ENCODE measurements at regions not wholly inside any gene's neighbourhood (a gene's known extent, or its start where the extent isn't known, plus 50 kb on each side); places are given as distances from the start of the nearest gene placed in this dataset.
"Not testable (repeated sequence)": the region's sequence is repeated elsewhere in the genome, so short reads cannot be mapped to it uniquely, and the experiment has no call there.

DNA sequence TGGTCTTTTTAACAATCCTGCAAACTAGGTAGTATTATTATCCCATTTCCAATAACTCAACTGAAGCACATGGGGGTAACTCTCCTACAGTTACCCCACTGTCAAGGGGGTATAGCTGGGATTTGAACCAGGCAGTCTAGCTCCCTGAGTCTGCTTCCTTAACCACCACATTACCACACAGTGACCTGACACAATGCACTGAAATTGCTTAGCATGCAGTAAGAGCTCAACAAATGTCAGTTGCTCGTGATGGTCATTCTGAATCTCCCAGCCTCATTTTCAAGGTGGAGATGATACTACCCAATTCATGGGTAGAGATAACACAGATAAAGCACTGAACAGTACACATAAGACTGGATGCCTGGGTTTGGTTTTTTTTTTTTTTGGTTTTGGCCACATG lies 193.2 kb upstream of the MYLIP start:
- no peak for ATAC-seq (ENCODE audit: low FRiP score)
- TF ChIP-seq, protein P1, sequence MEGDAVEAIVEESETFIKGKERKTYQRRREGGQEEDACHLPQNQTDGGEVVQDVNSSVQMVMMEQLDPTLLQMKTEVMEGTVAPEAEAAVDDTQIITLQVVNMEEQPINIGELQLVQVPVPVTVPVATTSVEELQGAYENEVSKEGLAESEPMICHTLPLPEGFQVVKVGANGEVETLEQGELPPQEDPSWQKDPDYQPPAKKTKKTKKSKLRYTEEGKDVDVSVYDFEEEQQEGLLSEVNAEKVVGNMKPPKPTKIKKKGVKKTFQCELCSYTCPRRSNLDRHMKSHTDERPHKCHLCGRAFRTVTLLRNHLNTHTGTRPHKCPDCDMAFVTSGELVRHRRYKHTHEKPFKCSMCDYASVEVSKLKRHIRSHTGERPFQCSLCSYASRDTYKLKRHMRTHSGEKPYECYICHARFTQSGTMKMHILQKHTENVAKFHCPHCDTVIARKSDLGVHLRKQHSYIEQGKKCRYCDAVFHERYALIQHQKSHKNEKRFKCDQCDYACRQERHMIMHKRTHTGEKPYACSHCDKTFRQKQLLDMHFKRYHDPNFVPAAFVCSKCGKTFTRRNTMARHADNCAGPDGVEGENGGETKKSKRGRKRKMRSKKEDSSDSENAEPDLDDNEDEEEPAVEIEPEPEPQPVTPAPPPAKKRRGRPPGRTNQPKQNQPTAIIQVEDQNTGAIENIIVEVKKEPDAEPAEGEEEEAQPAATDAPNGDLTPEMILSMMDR (IDR thresholded peaks at IDR 0.05) = no peak
- DNase-seq (ENCODE audit: low spot score) = no peak

DNA sequence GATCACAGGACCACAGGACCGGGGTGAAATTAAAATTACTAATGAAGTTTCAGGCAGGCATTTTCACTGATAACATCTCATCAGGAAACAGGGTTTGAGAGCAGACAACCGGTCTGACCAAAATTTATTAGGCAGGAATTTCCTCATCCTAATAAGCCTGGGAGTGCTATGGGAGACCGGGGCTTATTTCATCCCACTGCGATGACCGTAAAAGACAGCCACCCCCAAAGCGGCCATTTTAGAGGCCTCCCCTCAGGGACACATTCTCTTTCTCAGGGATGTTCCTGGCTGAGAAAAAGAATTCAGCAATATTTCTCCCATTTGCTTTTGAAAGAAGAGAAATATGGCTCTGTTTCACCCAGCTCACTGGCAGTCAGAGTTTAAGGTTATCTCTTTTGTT lies 197.2 kb upstream of the MYLIP start:
- DNase-seq (ENCODE audit: low spot score); ATAC-seq (ENCODE audit: low FRiP score): not testable (repeated sequence)

DNA sequence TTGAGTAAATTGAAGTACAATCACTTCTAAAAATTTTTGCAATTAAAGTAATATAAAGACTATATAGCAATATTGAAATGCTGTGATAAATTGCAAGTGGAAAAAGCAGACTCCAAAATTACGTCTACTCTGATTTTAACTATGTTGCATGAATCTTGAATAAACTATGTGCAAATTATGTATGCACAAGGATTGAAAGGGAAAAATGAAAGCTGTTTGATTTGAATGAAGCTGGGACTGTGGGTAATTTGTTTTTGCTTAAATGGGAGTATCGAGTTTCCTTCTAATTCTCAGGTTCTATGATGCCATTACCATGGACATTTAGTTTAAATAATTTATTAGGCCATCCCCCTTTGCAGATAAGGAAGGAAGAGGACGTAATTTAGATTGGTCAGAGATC lies 198.7 kb upstream of the MYLIP start:
- TF ChIP-seq, protein P1 (IDR thresholded peaks at IDR 0.05) = no peak
- DNase-seq (ENCODE audit: low spot score) (no peak), ATAC-seq (ENCODE audit: low FRiP score) (no peak)

DNA sequence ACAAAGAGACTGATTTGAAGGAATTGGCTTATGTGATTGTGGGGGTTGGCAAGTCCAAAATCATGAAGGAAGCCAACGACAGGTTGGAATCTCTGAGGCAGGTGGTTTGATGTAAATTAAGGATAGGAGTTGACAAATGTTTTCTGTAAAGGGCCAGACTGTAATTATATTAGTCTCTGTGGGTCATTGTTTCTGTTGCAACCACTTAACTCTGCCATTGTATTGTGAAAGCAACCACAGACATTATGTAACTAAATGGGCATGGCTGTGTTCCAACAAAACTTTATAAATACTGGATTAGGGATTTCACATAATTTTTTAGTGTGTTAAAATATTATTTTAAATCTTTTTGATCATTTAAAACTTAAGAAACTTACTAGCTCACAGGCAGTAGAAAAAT lies 199.2 kb upstream of the MYLIP start:
- ATAC-seq (ENCODE audit: low FRiP score) (no peak), DNase-seq (ENCODE audit: low spot score) (no peak)
- TF ChIP-seq, protein P1 (IDR thresholded peaks at IDR 0.05) = no peak

DNA sequence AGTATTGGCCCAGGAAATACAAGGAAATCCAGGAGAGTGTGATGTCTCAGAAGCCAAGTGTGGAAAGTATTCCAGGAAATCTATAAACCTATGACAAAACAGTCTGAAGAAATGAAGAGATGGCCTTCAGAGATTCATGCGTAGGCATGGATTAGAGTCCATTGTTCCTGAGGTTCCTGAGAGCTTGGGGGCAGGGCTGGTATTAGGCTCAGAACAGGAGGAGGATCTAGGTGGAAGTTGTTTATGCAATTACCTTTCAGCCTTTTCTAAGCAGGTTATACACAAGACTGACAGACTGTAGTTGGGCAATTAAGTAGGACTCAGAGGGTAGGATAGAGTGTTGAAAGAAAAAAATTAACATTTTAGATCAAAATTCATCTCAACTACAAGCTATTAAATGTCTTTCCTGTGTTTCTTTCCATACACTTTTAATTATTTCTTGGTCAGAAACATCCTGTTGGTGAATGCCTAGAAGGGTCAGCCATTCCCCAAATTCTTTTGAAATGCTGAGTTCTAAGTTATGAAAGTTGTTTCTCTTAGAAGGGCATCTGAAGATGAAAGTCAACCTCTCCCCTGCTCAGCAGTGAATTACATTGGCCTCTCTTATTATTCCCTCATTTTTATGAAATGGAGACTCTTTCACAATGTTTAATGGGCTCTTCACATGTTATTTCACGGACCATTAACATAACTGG lies 201.2 kb upstream of the MYLIP start:
- ATAC-seq (ENCODE audit: low FRiP score) = no peak
- TF ChIP-seq, protein P1 (IDR thresholded peaks at IDR 0.05) = no peak
- DNase-seq (ENCODE audit: low spot score) = no peak

DNA sequence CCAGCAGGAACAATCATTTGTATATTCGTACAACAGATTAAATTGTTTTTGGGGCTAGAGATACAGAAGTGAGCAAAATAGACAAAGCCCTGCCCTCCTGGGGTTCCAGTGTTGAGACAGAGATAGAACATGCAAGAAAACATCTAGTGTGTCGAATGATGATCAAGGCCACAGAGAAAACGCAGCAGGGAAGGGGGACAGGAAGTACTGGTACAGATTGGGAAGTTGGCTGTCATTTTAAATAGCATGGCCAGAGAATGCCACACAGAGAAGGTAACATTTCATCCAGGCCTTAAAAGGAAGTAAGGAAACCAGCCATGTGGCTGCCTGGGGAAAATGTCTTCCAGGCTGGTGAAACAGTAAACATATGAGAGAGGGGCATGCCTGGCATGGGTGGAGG lies 202.6 kb upstream of the MYLIP start:
- DNase-seq (ENCODE audit: low spot score) (no peak), ATAC-seq (ENCODE audit: low FRiP score) (no peak)
- TF ChIP-seq, protein P1 (IDR thresholded peaks at IDR 0.05) = no peak

DNA sequence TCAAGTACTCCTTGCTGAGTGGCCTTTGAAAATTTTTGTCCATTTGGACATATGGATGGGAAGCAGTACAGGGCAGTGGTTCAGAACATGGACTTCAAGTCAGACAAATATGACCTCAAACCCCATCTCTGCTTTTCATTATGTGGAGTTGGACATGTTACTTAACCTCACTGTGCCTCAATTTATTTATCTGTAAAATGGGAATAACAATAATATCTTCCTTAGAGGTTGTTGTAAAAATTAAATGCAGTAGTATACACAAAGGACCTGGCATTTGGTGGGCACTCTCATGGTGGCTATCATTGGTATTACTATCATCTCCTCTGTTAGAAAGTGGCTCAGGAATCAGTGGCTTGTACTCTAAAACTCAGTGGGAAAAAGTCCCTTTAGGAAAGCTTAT lies 204.0 kb upstream of the MYLIP start:
- no peak for ATAC-seq (ENCODE audit: low FRiP score)
- TF ChIP-seq, protein P1 (IDR thresholded peaks at IDR 0.05) = no peak
- no peak for DNase-seq (ENCODE audit: low spot score)
